ENCODE measurements at regions not wholly inside any gene's neighbourhood (a gene's known extent, or its start where the extent isn't known, plus 50 kb on each side); places are given as distances from the start of the nearest gene placed in this dataset.
A peak's percentile ranks its signal among the peaks of the same experiment; 100 is the strongest.
"Not testable (repeated sequence)": the region's sequence is repeated elsewhere in the genome, so short reads cannot be mapped to it uniquely, and the experiment has no call there.

GRCh38 chr1:83491930-83492329 is 507.0 kb downstream of the TTLL7 start:
- DNase-seq (ENCODE audit: low read depth) = no peak
- H3K4me3 ChIP-seq (ENCODE audit: control insufficient read depth, low read depth, low read length) = no peak overlapping the region
- no peak for TF ChIP-seq CTCF (conservative IDR thresholded peaks at IDR 0.05; ENCODE audit: control insufficient read depth, insufficient read depth, low read depth, low read length)

GRCh38 chr1:83490988-83491387 is 507.9 kb downstream of the TTLL7 start:
- no peak for DNase-seq (ENCODE audit: low read depth)
- TF ChIP-seq CTCF (conservative IDR thresholded peaks at IDR 0.05; ENCODE audit: control insufficient read depth, insufficient read depth, low read depth, low read length) = no peak
- H3K4me3 ChIP-seq (ENCODE audit: control insufficient read depth, low read depth, low read length) = no peak overlapping the region

- not testable (repeated sequence) for DNase-seq (ENCODE audit: low read depth); H3K4me3 ChIP-seq (ENCODE audit: control insufficient read depth, low read depth, low read length)
Observed at GRCh38 chr1:83488105-83488504, 510.8 kb downstream of the TTLL7 start.

GRCh38 chr1:83487460-83487859 is 511.5 kb downstream of the TTLL7 start:
- not testable (repeated sequence) for H3K4me3 ChIP-seq (ENCODE audit: control insufficient read depth, low read depth, low read length); DNase-seq (ENCODE audit: low read depth)

- not testable (repeated sequence) for H3K4me3 ChIP-seq (ENCODE audit: control insufficient read depth, low read depth, low read length); DNase-seq (ENCODE audit: low read depth)
Observed at GRCh38 chr1:83485314-83486019, 513.5 kb downstream of the TTLL7 start.

- DNase-seq (ENCODE audit: low read depth); H3K4me3 ChIP-seq (ENCODE audit: control insufficient read depth, low read depth, low read length): not testable (repeated sequence)
Observed at GRCh38 chr1:83481284-83481683, 517.6 kb downstream of the TTLL7 start.

GRCh38 chr1:83479591-83480239 is 519.2 kb downstream of the TTLL7 start:
- H3K4me3 ChIP-seq (ENCODE audit: control insufficient read depth, low read depth, low read length); DNase-seq (ENCODE audit: low read depth): not testable (repeated sequence)

- H3K4me3 ChIP-seq (ENCODE audit: control insufficient read depth, low read depth, low read length); DNase-seq (ENCODE audit: low read depth): not testable (repeated sequence)
Observed at GRCh38 chr1:83478127-83478526, 520.8 kb downstream of the TTLL7 start.

GRCh38 chr1:83476518-83476917 is 522.4 kb downstream of the TTLL7 start:
- H3K4me3 ChIP-seq (ENCODE audit: control insufficient read depth, low read depth, low read length); DNase-seq (ENCODE audit: low read depth): not testable (repeated sequence)

- not testable (repeated sequence) for H3K4me3 ChIP-seq (ENCODE audit: control insufficient read depth, low read depth, low read length); DNase-seq (ENCODE audit: low read depth)
Observed at GRCh38 chr1:83474946-83475345, 524.0 kb downstream of the TTLL7 start.

GRCh38 chr1:83473986-83474385 is 524.9 kb downstream of the TTLL7 start:
- H3K4me3 ChIP-seq (ENCODE audit: control insufficient read depth, low read depth, low read length) = not testable (repeated sequence)

GRCh38 chr1:83472066-83472465 is 526.9 kb downstream of the TTLL7 start:
- DNase-seq (ENCODE audit: low read depth); H3K4me3 ChIP-seq (ENCODE audit: control insufficient read depth, low read depth, low read length): not testable (repeated sequence)

More at GRCh38 chr1:83473986-83474385, 524.9 kb downstream of the TTLL7 start:
- DNase-seq (ENCODE audit: low read depth) = not testable (repeated sequence)

- DNase-seq (ENCODE audit: low read depth); H3K4me3 ChIP-seq (ENCODE audit: control insufficient read depth, low read depth, low read length): not testable (repeated sequence)
Observed at GRCh38 chr1:83471272-83471671, 527.7 kb downstream of the TTLL7 start.

- not testable (repeated sequence) for DNase-seq (ENCODE audit: low read depth); H3K4me3 ChIP-seq (ENCODE audit: control insufficient read depth, low read depth, low read length)
Observed at GRCh38 chr1:83468336-83468735, 530.6 kb downstream of the TTLL7 start.

GRCh38 chr1:83457735-83458248 is 541.1 kb downstream of the TTLL7 start:
- peak; percentile 16 for DNase-seq (ENCODE audit: low read depth)
- not testable (repeated sequence) for H3K4me3 ChIP-seq (ENCODE audit: control insufficient read depth, low read depth, low read length)

GRCh38 chr1:83457281-83457680 is 541.7 kb downstream of the TTLL7 start:
- not testable (repeated sequence) for H3K4me3 ChIP-seq (ENCODE audit: control insufficient read depth, low read depth, low read length); DNase-seq (ENCODE audit: low read depth)

- not testable (repeated sequence) for H3K4me3 ChIP-seq (ENCODE audit: control insufficient read depth, low read depth, low read length); DNase-seq (ENCODE audit: low read depth)
Observed at GRCh38 chr1:83455753-83456152, 543.2 kb downstream of the TTLL7 start.
